HG03060 (cell line): ENCODE measurements at regions not wholly inside any gene's neighbourhood (a gene's known extent, or its start where the extent isn't known, plus 50 kb on each side); places are given as distances from the start of the nearest gene placed in this dataset.

Experiments used
- ATAC-seq: cut with Tn5 transposase; IDR thresholded peaks from one replicate; pipeline ENCODE4 v1.9.1; 2021; ENCODE audit warnings: low read depth, moderate number of reproducible peaks; ENCODE audit not compliant: unreplicated experiment

DNA sequence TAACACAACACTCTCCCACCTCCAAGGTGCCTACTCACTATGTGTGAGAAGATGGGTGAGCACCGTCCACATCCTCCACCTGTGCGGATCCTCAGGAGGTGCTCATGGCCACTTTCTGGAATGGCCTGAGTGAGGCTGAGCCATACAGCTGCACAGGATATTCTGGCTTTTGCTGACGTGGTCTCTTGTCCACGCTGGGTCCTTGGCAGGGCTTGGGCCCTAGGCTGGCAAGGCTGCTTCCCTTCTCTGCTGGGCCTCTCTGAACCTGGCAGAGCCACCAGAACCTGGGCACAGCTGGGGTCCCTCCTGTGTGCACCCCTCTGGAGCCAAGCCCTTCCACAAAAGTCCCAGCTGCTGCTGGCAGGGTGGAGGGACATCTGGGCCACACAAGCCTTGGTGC, 56.4 kb upstream of the IER5L start:
- no peak for ATAC-seq

DNA sequence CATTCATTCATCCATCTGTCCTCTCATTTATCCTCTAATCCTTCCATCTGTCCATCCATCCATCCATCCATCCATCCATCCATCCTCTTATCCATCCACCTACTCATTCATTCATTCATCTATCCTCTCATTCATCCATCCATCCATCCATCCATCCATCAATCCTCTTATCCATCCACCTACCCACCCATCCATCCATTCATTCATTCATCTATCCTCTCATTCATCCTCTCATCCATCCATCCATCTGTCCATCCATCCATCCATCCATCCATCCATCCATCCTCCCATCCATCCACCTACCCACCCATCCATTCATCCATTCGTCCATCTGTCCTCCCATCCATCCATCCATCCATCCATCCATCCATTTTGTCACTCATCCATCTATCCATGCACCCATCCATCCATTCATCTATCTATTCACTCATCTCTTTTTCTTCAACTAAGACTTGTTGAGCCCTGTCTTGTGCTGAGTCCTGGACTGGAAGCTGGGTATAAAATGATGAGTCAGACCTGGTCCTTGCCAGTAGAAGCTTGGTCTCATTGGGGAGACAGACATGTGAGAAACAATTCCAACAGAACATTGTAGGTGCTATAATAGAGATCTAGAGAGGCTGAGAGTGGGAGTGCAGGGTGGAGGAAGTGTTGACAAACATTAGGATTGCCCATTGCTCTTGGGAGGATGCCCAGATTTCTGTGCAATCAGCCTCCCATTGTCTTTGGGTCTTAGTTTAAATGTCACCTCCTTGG, 55.0 kb upstream of the IER5L start:
- no peak for ATAC-seq

DNA sequence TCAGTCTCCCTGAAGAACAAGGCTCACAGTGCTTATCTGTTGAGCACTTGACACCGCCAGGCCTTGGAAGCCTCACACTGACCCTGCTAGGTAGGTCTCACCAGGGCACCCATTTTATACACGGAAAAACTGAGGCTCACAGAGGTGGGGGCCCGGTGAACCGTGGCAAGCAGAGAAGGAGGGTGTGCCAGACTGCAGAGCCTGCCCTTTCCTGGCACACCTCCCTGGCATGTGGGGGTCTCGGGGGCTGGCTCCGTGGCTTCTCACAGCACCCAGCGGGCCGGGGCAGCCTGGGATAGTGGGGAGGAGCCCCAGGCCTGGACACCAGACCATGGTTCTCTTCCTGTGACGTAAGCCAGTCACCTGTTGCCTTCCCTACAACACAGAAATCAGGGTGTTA, 53.7 kb upstream of the IER5L start:
- no peak for ATAC-seq

DNA sequence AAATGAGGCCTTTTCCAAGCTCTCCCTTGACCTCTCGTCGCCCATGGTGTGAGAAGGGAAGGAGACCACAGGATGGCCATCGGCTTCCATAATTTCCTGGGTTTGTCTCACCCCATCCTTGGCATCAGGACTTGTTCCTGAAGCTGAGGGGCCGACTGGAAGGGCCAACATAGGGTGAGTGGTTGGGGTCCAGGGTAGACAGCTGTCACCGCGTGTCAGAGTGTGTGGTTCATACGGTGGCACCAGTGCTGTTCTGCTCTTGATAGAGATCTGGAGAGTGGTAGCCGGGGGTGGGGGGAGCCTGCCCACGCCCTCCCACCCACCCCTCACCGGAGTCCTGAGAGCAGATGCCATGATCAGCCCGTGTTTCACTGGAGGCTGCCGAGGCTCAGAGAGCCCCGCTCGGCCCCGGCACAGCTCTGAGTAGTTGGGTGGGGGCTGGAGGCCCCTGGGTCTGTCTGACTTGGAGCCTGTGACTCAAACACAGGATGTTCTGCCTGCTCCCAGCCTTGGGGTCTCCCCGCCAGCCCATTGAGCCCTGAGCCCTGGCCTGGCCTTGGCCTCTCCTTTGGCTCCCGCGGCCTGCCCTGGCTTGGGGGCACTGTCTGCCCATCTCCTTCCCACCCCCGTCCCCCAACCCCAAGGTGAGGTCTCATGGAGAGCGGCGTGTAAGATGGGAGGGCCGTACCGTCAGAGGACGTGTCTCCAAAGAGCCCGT, 53.1 kb upstream of the IER5L start:
- ATAC-seq = no peak

DNA sequence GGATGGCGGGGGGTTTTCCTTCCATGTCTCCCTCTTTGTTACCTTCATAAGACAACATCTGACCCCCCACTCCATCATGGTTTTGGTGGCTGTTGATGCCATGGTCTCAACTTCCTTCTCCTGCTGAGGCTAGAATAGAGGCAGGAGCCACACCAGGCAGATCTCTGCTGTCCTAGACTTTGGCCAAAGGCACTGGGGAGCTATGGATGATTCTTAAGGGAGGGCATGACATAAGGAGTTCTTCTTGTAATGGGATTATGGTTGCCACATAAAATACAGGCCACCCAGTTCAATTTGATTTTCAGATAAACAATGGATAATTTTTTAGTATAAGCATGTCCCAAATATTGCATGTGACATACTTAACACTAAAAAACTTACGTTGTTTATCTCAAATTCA, 52.2 kb upstream of the IER5L start:
- ATAC-seq = no peak
